Spleen (tissue), 7 donors: ENCODE measurements at regions not wholly inside any gene's neighbourhood (a gene's known extent, or its start where the extent isn't known, plus 50 kb on each side); places are given as distances from the start of the nearest gene placed in this dataset.

ENCODE experiments used
- CTCF ChIP-seq, 11 experiments: fragments of 200-600 bp in 7 of 11; fragments of 450-650 bp in 4 of 11; sonication (generic) in 4 of 11; IDR thresholded peaks in 8 of 11; conservative IDR thresholded peaks in 3 of 11; 1 replicate in 7 of 11; 2 replicates in 4 of 11; pipeline versions ENCODE4 v1.4.0 to v1.8.0; 2016 to 2021; ENCODE audit warnings: antibody characterized with exemption in 11 of 11, inconsistent platforms in 4 of 11, mild to moderate bottlenecking in 1 of 11
- POLR2A ChIP-seq, 3 donors: fragments of 450-650 bp; IDR thresholded peaks; one replicate each; pipeline ENCODE4 v1.5.1; 2017; ENCODE audit warnings: antibody characterized with exemption in 3 of 3, mild to moderate bottlenecking in 1 of 3
- POLR2AphosphoS5 ChIP-seq, 3 donors: sonication (generic); formaldehyde crosslinking; IDR thresholded peaks; one replicate each; pipeline ENCODE4 v1.5.1; 2017; ENCODE audit warnings: antibody characterized with exemption in 3 of 3
- donor health status: DM: no; HTN: no; CAD: no; lungs with moderate emphysema.
- donor health status: DM: no; HTN: no; CAD: no.
- donor health status: DM: no; HTN: no; CAD: no.

- no peak for TF ChIP-seq CTCF (IDR thresholded peaks at IDR 0.05 in 8 of 11, conservative IDR thresholded peaks at IDR 0.05 in 3 of 11)
- TF ChIP-seq POLR2AphosphoS5 (IDR thresholded peaks at IDR 0.05): no peak
- no peak for TF ChIP-seq POLR2A (IDR thresholded peaks at IDR 0.05)
These were observed 551.6 kb upstream of the CITED2 start for GRCh38 chr6:139925894-139926641.
